HEK293 (cell line): ENCODE measurements at regions not wholly inside any gene's neighbourhood (a gene's known extent, or its start where the extent isn't known, plus 50 kb on each side); places are given as distances from the start of the nearest gene placed in this dataset.

Experiments used
- CTCF ChIA-PET: fragments of 350-600 bp; formaldehyde crosslinking; extraction: SDS; loops from one replicate; lab custom pipeline; 2021; ENCODE audit warnings: antibody characterized with exemption; lab: Yijun Ruan, JAX
- POLR2A ChIA-PET: fragments of 300-600 bp; formaldehyde crosslinking; extraction: SDS; loops from one replicate; lab custom pipeline; 2020; ENCODE audit warnings: antibody characterized with exemption, inconsistent platforms; lab: Yijun Ruan, JAX
- H3K27ac ChIP-seq: fragments of 200-500 bp; sonication (Bioruptor generic); 2 replicates; pipeline ENCODE4 v1.5.1; 2014; ENCODE audit warnings: low read depth, low read length, control low read depth, inconsistent platforms; ENCODE audit errors: extremely low read depth
- H3K36me3 ChIP-seq, 2 experiments: fragments of 200-500 bp in 1 of 2; sonication (Bioruptor generic) in 1 of 2; 1 replicate in 1 of 2; 2 replicates in 1 of 2; pipeline ENCODE4 v1.5.1; 2014 to 2017; ENCODE audit warnings: inconsistent platforms in 2 of 2, low read length in 2 of 2; ENCODE audit not compliant: control insufficient read depth in 2 of 2, insufficient read depth in 1 of 2
- H3K4me1 ChIP-seq: fragments of 200-500 bp; sonication (Bioruptor generic); 2 replicates; pipeline ENCODE4 v1.5.1; 2014; ENCODE audit warnings: mild to moderate bottlenecking, low read length, inconsistent platforms; ENCODE audit not compliant: control insufficient read depth, insufficient read depth
- H3K4me3 ChIP-seq: 2 replicates; pipeline ENCODE4 v1.5.1; 2011; ENCODE audit warnings: low read depth, mild to moderate bottlenecking, control low read depth, low read length, moderate library complexity
- H3K9me3 ChIP-seq: fragments of 200-500 bp; sonication (Bioruptor generic); 2 replicates; pipeline ENCODE4 v1.5.1; 2014; ENCODE audit warnings: low read depth, low read length, inconsistent platforms; ENCODE audit not compliant: control insufficient read depth, insufficient read depth
- ELK4 ChIP-seq: IDR thresholded peaks from 2 replicates; pipeline ENCODE4 v1.6.1; 2011; ENCODE audit warnings: mild to moderate bottlenecking, low read depth, low read length, borderline replicate concordance
- IKZF3 ChIP-seq: fragments of 450-650 bp; IDR thresholded peaks from 2 replicates; pipeline ENCODE4 v1.5.0; 2018; ENCODE audit warnings: missing biosample characterization, mild to moderate bottlenecking, missing genetic modification characterization, moderate library complexity
- KLF8 ChIP-seq: fragments of 450-650 bp; formaldehyde crosslinking; IDR thresholded peaks from 2 replicates; pipeline ENCODE4 v1.5.1; 2016; ENCODE audit warnings: missing biosample characterization, missing genetic modification characterization
- MYNN ChIP-seq: fragments of 450-650 bp; formaldehyde crosslinking; IDR thresholded peaks from 2 replicates; pipeline ENCODE4 v1.5.1; 2016; ENCODE audit warnings: missing biosample characterization, missing genetic modification characterization, borderline replicate concordance
- PRDM2 ChIP-seq: fragments of 450-650 bp; formaldehyde crosslinking; IDR thresholded peaks from 2 replicates; pipeline ENCODE4 v1.5.1; 2016; ENCODE audit warnings: missing biosample characterization, missing genetic modification characterization, borderline replicate concordance
- RBAK ChIP-seq: fragments of 450-650 bp; formaldehyde crosslinking; IDR thresholded peaks from 2 replicates; pipeline ENCODE4 v1.5.1; 2016; ENCODE audit warnings: missing biosample characterization, missing genetic modification characterization
- SCRT2 ChIP-seq: fragments of 450-650 bp; formaldehyde crosslinking; IDR thresholded peaks from 2 replicates; pipeline ENCODE4 v1.5.1; 2016; ENCODE audit warnings: missing biosample characterization, missing genetic modification characterization
- SP7 ChIP-seq: fragments of 450-650 bp; formaldehyde crosslinking; IDR thresholded peaks from 2 replicates; pipeline ENCODE4 v1.5.1; 2016; ENCODE audit warnings: missing biosample characterization, missing genetic modification characterization
- TRIM28 ChIP-seq: IDR thresholded peaks from 2 replicates; pipeline ENCODE4 v1.6.1; 2011; ENCODE audit warnings: low read length, control low read depth, borderline replicate concordance
- ZBTB8A ChIP-seq: fragments of 450-650 bp; formaldehyde crosslinking; IDR thresholded peaks from 2 replicates; pipeline ENCODE4 v1.5.1; 2016; ENCODE audit warnings: missing biosample characterization, missing genetic modification characterization
- ZNF146 ChIP-seq: fragments of 450-650 bp; formaldehyde crosslinking; IDR thresholded peaks from 2 replicates; pipeline ENCODE4 v1.5.1; 2016; ENCODE audit warnings: missing biosample characterization, missing genetic modification characterization
- ZNF16 ChIP-seq: fragments of 450-650 bp; formaldehyde crosslinking; IDR thresholded peaks from 2 replicates; pipeline ENCODE4 v1.5.1; 2016; ENCODE audit warnings: low read depth, missing biosample characterization, missing genetic modification characterization
- ZNF175 ChIP-seq: fragments of 450-650 bp; formaldehyde crosslinking; IDR thresholded peaks from 2 replicates; pipeline ENCODE4 v1.5.1; 2016; ENCODE audit warnings: missing biosample characterization, missing genetic modification characterization
- ZNF184 ChIP-seq: fragments of 450-650 bp; IDR thresholded peaks from 2 replicates; pipeline ENCODE4 v1.5.1; 2018; ENCODE audit warnings: missing biosample characterization, mild to moderate bottlenecking, missing genetic modification characterization
- ZNF214 ChIP-seq: fragments of 450-650 bp; formaldehyde crosslinking; IDR thresholded peaks from 2 replicates; pipeline ENCODE4 v1.5.1; 2017; ENCODE audit warnings: missing biosample characterization, mild to moderate bottlenecking, missing genetic modification characterization, borderline replicate concordance
- ZNF221 ChIP-seq: fragments of 450-650 bp; formaldehyde crosslinking; IDR thresholded peaks from 2 replicates; pipeline ENCODE4 v1.5.1; 2017; ENCODE audit warnings: missing biosample characterization, missing genetic modification characterization, borderline replicate concordance
- ZNF23 ChIP-seq: fragments of 450-650 bp; formaldehyde crosslinking; IDR thresholded peaks from 2 replicates; pipeline ENCODE4 v1.5.1; 2016; ENCODE audit warnings: missing biosample characterization, missing genetic modification characterization, borderline replicate concordance
- ZNF335 ChIP-seq: fragments of 450-650 bp; formaldehyde crosslinking; conservative IDR thresholded peaks from 2 replicates; pipeline ENCODE4 v1.5.1; 2016; ENCODE audit warnings: missing biosample characterization, missing genetic modification characterization
- ZNF350 ChIP-seq: fragments of 450-650 bp; formaldehyde crosslinking; IDR thresholded peaks from 2 replicates; pipeline ENCODE4 v1.5.0; 2017; ENCODE audit warnings: missing biosample characterization, mild to moderate bottlenecking, missing genetic modification characterization
- ZNF391 ChIP-seq: fragments of 450-650 bp; formaldehyde crosslinking; IDR thresholded peaks from 2 replicates; pipeline ENCODE4 v1.5.1; 2016; ENCODE audit warnings: low read depth, missing biosample characterization, missing genetic modification characterization, borderline replicate concordance
- ZNF626 ChIP-seq: fragments of 450-650 bp; sonication (Bioruptor Pico); formaldehyde crosslinking; IDR thresholded peaks from 2 replicates; pipeline ENCODE4 v1.5.1; 2018; ENCODE audit warnings: missing biosample characterization, missing genetic modification characterization, inconsistent platforms
- ZNF660 ChIP-seq: fragments of 450-650 bp; IDR thresholded peaks from 2 replicates; pipeline ENCODE4 v1.5.1; 2018; ENCODE audit warnings: missing biosample characterization, mild to moderate bottlenecking, missing genetic modification characterization
- ZNF76 ChIP-seq: fragments of 450-650 bp; formaldehyde crosslinking; IDR thresholded peaks from 2 replicates; pipeline ENCODE4; 2016; ENCODE audit warnings: low read depth, missing biosample characterization, missing genetic modification characterization, borderline replicate concordance
- ZSCAN18 ChIP-seq: fragments of 450-650 bp; formaldehyde crosslinking; IDR thresholded peaks from 2 replicates; pipeline ENCODE4 v1.5.1; 2016; ENCODE audit warnings: missing biosample characterization, missing genetic modification characterization
- ZSCAN5A ChIP-seq: fragments of 450-650 bp; formaldehyde crosslinking; IDR thresholded peaks from 2 replicates; pipeline ENCODE4 v1.5.1; 2016; ENCODE audit warnings: missing biosample characterization, missing genetic modification characterization
- ZXDB ChIP-seq: fragments of 450-650 bp; formaldehyde crosslinking; IDR thresholded peaks from 2 replicates; pipeline ENCODE4 v1.5.1; 2016; ENCODE audit warnings: missing biosample characterization, missing genetic modification characterization

- TF ChIP-seq PRDM2 (tag by site-specific recombination) (no peak), ZSCAN18 (tag by site-specific recombination) (no peak), ZBTB8A (tag by site-specific recombination) (no peak), RBAK (tag by site-specific recombination) (no peak), MYNN (no peak), ZNF76 (tag by site-specific recombination) (no peak), ZNF16 (tag by site-specific recombination) (no peak), ZNF626 (tag by site-specific recombination) (no peak), ZNF221 (no peak), ZNF335 (tag by site-specific recombination) (no peak), ZNF214 (tag by site-specific recombination) (no peak)
These were observed 191.6 kb upstream of the TMEM132C start (continued) for GRCh38 chr12:128075332-128075731.

- ChIA-PET POLR2A (no interaction called here), CTCF (no interaction called here)
- H3K4me1 ChIP-seq: no peaks in the 10 kb centered on the region
- H3K9me3 ChIP-seq: no peaks in the 10 kb centered on the region
- no peak for TF ChIP-seq RBAK (tag by site-specific recombination)
- no peak for TF ChIP-seq ZNF335 (tag by site-specific recombination)
- TF ChIP-seq MYNN: no peak
- TF ChIP-seq ZNF350 (tag by site-specific recombination): no peak
- TF ChIP-seq ZNF184 (tag by site-specific recombination): no peak
- no peak for TF ChIP-seq ZXDB
- TF ChIP-seq IKZF3 (tag by site-specific recombination): no peak
- TF ChIP-seq KLF8 (tag by site-specific recombination): no peak
- no peak for TF ChIP-seq ELK4
- no peak for TF ChIP-seq ZNF175 (tag by site-specific recombination)
- no peak for TF ChIP-seq ZNF146
- no peak for TF ChIP-seq TRIM28
- no peak for TF ChIP-seq ZNF391 (tag by site-specific recombination)
- TF ChIP-seq SP7 (tag by site-specific recombination): no peak
- TF ChIP-seq ZSCAN5A (tag by site-specific recombination): no peak
- TF ChIP-seq SCRT2 (tag by site-specific recombination): no peak
- no peak for TF ChIP-seq ZNF23
- no peak for TF ChIP-seq ZNF660 (tag by site-specific recombination)
- H3K27ac ChIP-seq: no peak overlapping the region
- no peaks in the 10 kb centered on the region for H3K36me3 ChIP-seq
- no peak overlapping the region for H3K4me3 ChIP-seq
These were observed 190.8 kb upstream of the TMEM132C start for GRCh38 chr12:128076188-128076587.
